Astrocyte (in vitro differentiated cells and primary cell): ENCODE measurements at regions not wholly inside any gene's neighbourhood (a gene's known extent, or its start where the extent isn't known, plus 50 kb on each side); places are given as distances from the start of the nearest gene placed in this dataset.
"Not testable (repeated sequence)": the region's sequence is repeated elsewhere in the genome, so short reads cannot be mapped to it uniquely, and the experiment has no call there.

ENCODE experiments used
- EZH2 ChIP-seq: IDR thresholded peaks from 2 replicates; pipeline ENCODE4 v1.6.1; 2012; ENCODE audit warnings: mild to moderate bottlenecking, low read length, inconsistent platforms; ENCODE audit not compliant: insufficient read depth
- TF ChIP-seq, protein P1 (sequence below): IDR thresholded peaks from 2 replicates; pipeline ENCODE4 v1.5.1; 2011; ENCODE audit warnings: low read depth, mild to moderate bottlenecking, inconsistent platforms, low read length, moderate library complexity; ENCODE audit not compliant: insufficient read depth

DNA sequence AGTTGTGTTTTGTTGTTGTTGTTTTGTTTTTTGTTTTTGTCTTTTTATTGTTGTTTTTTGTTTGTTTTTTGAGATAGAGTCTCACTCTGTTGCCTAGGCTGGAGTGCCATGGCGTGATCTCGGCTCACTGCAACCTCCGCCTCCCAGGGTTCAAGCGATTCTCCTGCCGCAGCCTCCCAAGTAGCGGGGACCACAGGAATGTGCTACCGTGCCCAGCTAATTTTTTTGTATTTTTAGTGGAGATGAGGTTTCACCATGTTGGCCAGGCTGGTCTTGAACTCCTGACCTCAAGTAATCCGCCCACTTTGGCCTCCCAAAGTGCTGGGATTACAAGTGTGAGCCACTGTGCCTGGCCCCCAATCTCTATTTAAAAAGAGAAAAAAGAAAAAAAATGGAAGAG is 109.0 kb upstream of the DAPK1 start:
- TF ChIP-seq, protein P1, sequence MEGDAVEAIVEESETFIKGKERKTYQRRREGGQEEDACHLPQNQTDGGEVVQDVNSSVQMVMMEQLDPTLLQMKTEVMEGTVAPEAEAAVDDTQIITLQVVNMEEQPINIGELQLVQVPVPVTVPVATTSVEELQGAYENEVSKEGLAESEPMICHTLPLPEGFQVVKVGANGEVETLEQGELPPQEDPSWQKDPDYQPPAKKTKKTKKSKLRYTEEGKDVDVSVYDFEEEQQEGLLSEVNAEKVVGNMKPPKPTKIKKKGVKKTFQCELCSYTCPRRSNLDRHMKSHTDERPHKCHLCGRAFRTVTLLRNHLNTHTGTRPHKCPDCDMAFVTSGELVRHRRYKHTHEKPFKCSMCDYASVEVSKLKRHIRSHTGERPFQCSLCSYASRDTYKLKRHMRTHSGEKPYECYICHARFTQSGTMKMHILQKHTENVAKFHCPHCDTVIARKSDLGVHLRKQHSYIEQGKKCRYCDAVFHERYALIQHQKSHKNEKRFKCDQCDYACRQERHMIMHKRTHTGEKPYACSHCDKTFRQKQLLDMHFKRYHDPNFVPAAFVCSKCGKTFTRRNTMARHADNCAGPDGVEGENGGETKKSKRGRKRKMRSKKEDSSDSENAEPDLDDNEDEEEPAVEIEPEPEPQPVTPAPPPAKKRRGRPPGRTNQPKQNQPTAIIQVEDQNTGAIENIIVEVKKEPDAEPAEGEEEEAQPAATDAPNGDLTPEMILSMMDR: not testable (repeated sequence)
- TF ChIP-seq EZH2: not testable (repeated sequence)
